Gastrocnemius medialis (tissue), 4 donors: ENCODE measurements at regions not wholly inside any gene's neighbourhood (a gene's known extent, or its start where the extent isn't known, plus 50 kb on each side); places are given as distances from the start of the nearest gene placed in this dataset.

Source experiments
- ATAC-seq, 2 donors: fragments of 150-250 bp; one replicate each; pipeline ENCODE4 v1.9.1; 2016
- DNase-seq, 2 donors: peaks; one replicate each; pipeline ENCODE4 v3.0.0-alpha.2; 2019
- H3K27ac ChIP-seq, 4 donors: fragments of 200-600 bp; sonication (generic); 1 replicate in 1 of 4; 2 replicates in 3 of 4; pipeline ENCODE4 v1.5.1; 2016 to 2018; ENCODE audit warnings: mild to moderate bottlenecking in 2 of 4, moderate library complexity in 1 of 4
- H3K27me3 ChIP-seq, 3 donors: fragments of 200-600 bp; sonication (generic) in 2 of 3; 1 replicate in 1 of 3; 2 replicates in 2 of 3; pipeline versions ENCODE4 v1.5.1 to v1.6.0; 2016 to 2019; ENCODE audit warnings: mild to moderate bottlenecking in 1 of 3, moderate library complexity in 1 of 3
- H3K36me3 ChIP-seq, 2 donors: fragments of 200-600 bp; sonication (generic) in 1 of 2; one replicate each; pipeline ENCODE4 v1.5.1; 2017 to 2018
- H3K4me1 ChIP-seq, 2 donors: fragments of 200-600 bp; sonication (generic) in 1 of 2; one replicate each; pipeline ENCODE4 v1.5.1; 2016 to 2017; ENCODE audit warnings: mild to moderate bottlenecking in 2 of 2
- H3K4me3 ChIP-seq, 4 donors: fragments of 200-600 bp; sonication (generic) in 3 of 4; 1 replicate in 1 of 4; 2 replicates in 3 of 4; pipeline ENCODE4 v1.5.1; 2016 to 2019; ENCODE audit warnings: mild to moderate bottlenecking in 2 of 4
- H3K9me3 ChIP-seq, 3 donors: fragments of 200-600 bp; sonication (generic) in 2 of 3; 1 replicate in 1 of 3; 2 replicates in 2 of 3; pipeline ENCODE4 v1.5.1; 2016 to 2019
- POLR2A ChIP-seq, 2 donors: fragments of 450-650 bp; IDR thresholded peaks; one replicate each; pipeline ENCODE4 v1.6.1; 2017; ENCODE audit warnings: antibody characterized with exemption in 2 of 2, mild to moderate bottlenecking in 2 of 2, moderate library complexity in 2 of 2
- in situ Hi-C, 4 donors: fragments of 200-750 bp; cut with MboI; loops; one replicate each; pipeline versions ENCODE4 v1.15.0 to v1.8.0; 2017; ENCODE audit warnings: low sequenced_read_pairs in 4 of 4
- intact Hi-C: fragments of 100-400 bp; cut with DNase I; formaldehyde crosslinking; loops from one replicate; pipeline ENCODE4 v1.15.1; 2023; ENCODE audit warnings: low total_unique reads
- TF ChIP-seq, protein P1 (sequence below), 5 experiments: fragments of 450-650 bp in 3 of 5; fragments of 200-600 bp in 2 of 5; sonication (generic) in 2 of 5; IDR thresholded peaks in 4 of 5; conservative IDR thresholded peaks in 1 of 5; 1 replicate in 4 of 5; 2 replicates in 1 of 5; pipeline ENCODE4 v1.5.1; 2016 to 2019; ENCODE audit warnings: antibody characterized with exemption in 5 of 5, mild to moderate bottlenecking in 3 of 5, moderate library complexity in 3 of 5

- Histone ChIP-seq H3K9me3 (no peaks in the 10 kb centered on the region), H3K27ac (no peak overlapping the region), H3K27me3 (peaks cover 0 to 6% (median 0%) of the 10 kb centered on the region in 3 donors), H3K4me3 (no peak overlapping the region), H3K36me3 (no peaks in the 10 kb centered on the region), H3K4me1 (no peaks in the 10 kb centered on the region)
- DNase-seq = no peak
- intact Hi-C loops = no loop called here
- in situ Hi-C loops = no loop called here
- no peak for TF ChIP-seq POLR2A (IDR thresholded peaks at IDR 0.05)
- TF ChIP-seq, protein P1, sequence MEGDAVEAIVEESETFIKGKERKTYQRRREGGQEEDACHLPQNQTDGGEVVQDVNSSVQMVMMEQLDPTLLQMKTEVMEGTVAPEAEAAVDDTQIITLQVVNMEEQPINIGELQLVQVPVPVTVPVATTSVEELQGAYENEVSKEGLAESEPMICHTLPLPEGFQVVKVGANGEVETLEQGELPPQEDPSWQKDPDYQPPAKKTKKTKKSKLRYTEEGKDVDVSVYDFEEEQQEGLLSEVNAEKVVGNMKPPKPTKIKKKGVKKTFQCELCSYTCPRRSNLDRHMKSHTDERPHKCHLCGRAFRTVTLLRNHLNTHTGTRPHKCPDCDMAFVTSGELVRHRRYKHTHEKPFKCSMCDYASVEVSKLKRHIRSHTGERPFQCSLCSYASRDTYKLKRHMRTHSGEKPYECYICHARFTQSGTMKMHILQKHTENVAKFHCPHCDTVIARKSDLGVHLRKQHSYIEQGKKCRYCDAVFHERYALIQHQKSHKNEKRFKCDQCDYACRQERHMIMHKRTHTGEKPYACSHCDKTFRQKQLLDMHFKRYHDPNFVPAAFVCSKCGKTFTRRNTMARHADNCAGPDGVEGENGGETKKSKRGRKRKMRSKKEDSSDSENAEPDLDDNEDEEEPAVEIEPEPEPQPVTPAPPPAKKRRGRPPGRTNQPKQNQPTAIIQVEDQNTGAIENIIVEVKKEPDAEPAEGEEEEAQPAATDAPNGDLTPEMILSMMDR (IDR thresholded peaks at IDR 0.05 in 4 of 5, conservative IDR thresholded peaks at IDR 0.05 in 1 of 5) = no peak
- no peak for ATAC-seq
Observed at GRCh38 chr22:47765757-47766156, 1003.3 kb downstream of the TBC1D22A start.

DNA sequence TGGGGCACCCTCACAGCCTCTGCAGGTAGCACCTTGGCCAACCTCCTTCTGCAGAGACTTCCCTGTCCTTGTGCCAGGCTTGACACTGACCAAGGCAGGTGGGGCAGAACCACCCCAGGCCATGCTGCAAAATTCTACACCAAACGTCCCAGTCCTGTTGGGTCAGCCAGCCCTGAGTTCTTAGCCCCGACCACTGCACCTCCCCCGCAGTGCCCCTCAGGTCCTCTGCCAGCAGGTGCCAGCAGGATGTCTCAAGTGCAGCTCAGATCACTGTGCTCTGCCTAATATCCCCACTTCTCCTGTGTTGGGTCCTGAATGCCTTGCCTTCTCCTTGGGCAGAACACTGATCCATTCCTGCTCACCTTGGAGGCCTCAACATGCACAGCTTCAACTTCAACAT lies 999.7 kb downstream of the TBC1D22A start:
- no peak overlapping the region for H3K4me3 ChIP-seq
- no peaks in the 10 kb centered on the region for H3K36me3 ChIP-seq
- TF ChIP-seq POLR2A (IDR thresholded peaks at IDR 0.05) = no peak
- TF ChIP-seq, protein P1 (IDR thresholded peaks at IDR 0.05 in 4 of 5, conservative IDR thresholded peaks at IDR 0.05 in 1 of 5) = no peak
- DNase-seq = no peak
- H3K27ac ChIP-seq = no peak overlapping the region
- in situ Hi-C loops (no loop called here), intact Hi-C loops (no loop called here)
- no peak for ATAC-seq
- H3K9me3 ChIP-seq = no peaks in the 10 kb centered on the region
- H3K4me1 ChIP-seq = no peaks in the 10 kb centered on the region
- H3K27me3 ChIP-seq = peaks cover 0 to 3% (median 0%) of the 10 kb centered on the region in 3 donors

DNA sequence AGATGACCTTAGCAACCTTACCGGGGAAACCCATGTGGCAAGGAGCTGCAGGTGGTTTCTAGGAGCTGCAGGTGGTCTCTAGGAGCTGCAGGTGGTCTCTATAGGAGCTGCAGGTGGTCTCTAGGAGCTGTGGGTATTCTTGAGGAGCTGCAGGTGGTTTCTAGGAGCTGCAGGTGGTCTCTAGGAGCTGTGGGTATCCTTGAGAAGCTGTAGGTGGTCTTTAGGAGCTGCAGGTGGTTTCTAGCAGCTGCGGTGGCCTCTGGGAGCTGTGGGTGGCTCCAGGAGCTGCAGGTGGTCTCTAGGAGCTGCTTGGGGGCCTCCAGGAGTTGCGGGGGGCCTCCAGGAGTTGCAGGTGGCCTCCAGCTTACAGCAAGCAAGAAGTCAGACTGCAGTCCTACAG lies 997.5 kb downstream of the TBC1D22A start:
- no peak for TF ChIP-seq POLR2A (IDR thresholded peaks at IDR 0.05)
- TF ChIP-seq, protein P1 (IDR thresholded peaks at IDR 0.05 in 4 of 5, conservative IDR thresholded peaks at IDR 0.05 in 1 of 5) = no peak
- Histone ChIP-seq H3K36me3 (no peaks in the 10 kb centered on the region), H3K4me3 (no peak overlapping the region), H3K9me3 (no peaks in the 10 kb centered on the region), H3K27ac (no peak overlapping the region), H3K27me3 (peaks cover 0 to 3% (median 0%) of the 10 kb centered on the region in 3 donors), H3K4me1 (no peaks in the 10 kb centered on the region)
- intact Hi-C loops = no loop called here
- in situ Hi-C loops = no loop called here
- ATAC-seq (no peak), DNase-seq (no peak)

- H3K4me1 ChIP-seq = no peaks in the 10 kb centered on the region
- no peak overlapping the region for H3K4me3 ChIP-seq
- ATAC-seq = no peak
- in situ Hi-C loops = no loop called here
- intact Hi-C loops = no loop called here
- no peak for TF ChIP-seq POLR2A (IDR thresholded peaks at IDR 0.05)
- TF ChIP-seq, protein P1 (IDR thresholded peaks at IDR 0.05 in 4 of 5, conservative IDR thresholded peaks at IDR 0.05 in 1 of 5) = no peak
- no peaks in the 10 kb centered on the region for H3K27me3 ChIP-seq
- no peak for DNase-seq
- no peaks in the 10 kb centered on the region for H3K36me3 ChIP-seq
- no peaks in the 10 kb centered on the region for H3K9me3 ChIP-seq
- H3K27ac ChIP-seq = no peak overlapping the region
Observed at GRCh38 chr22:47757741-47758140, 995.3 kb downstream of the TBC1D22A start.

DNA sequence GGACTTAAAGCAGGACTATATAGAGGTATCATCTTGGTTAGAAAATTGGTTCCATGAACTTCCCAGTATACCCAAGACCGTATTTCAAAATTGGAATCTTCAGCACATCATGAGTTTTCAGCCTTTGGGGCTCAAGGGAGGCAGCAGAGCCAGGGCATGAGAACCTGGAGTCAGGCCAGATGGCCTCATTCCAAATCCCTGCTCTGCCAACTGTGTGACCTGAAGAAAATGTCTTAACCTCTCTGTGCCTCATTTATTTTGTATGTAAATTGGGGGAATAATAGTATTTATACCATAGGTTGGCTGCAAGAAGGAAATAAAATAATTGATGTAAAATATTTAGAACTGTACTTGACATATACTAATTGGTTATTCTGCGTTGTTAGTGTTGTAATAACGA lies 987.6 kb downstream of the TBC1D22A start:
- TF ChIP-seq, protein P1 (IDR thresholded peaks at IDR 0.05 in 4 of 5, conservative IDR thresholded peaks at IDR 0.05 in 1 of 5) = no peak
- TF ChIP-seq POLR2A (IDR thresholded peaks at IDR 0.05) = no peak
- Histone ChIP-seq H3K27me3 (peaks cover 0 to 11% (median 7%) of the 10 kb centered on the region in 3 donors), H3K4me1 (no peaks in the 10 kb centered on the region), H3K27ac (no peak overlapping the region), H3K36me3 (no peaks in the 10 kb centered on the region), H3K4me3 (no peak overlapping the region), H3K9me3 (no peaks in the 10 kb centered on the region)
- intact Hi-C loops = no loop called here
- in situ Hi-C loops = no loop called here
- ATAC-seq (no peak), DNase-seq (no peak)
